Sigmoid colon (tissue), 6 donors: ENCODE measurements at regions not wholly inside any gene's neighbourhood (a gene's known extent, or its start where the extent isn't known, plus 50 kb on each side); places are given as distances from the start of the nearest gene placed in this dataset.
"Not testable (repeated sequence)": the region's sequence is repeated elsewhere in the genome, so short reads cannot be mapped to it uniquely, and the experiment has no call there.

Source experiments
- DNase-seq: peaks from one replicate; pipeline ENCODE4 v3.0.0-alpha.2; 2019
- H3K27ac ChIP-seq, 4 donors: fragments of 200-600 bp; sonication (generic); one replicate each; pipeline ENCODE4 v1.5.1; 2016 to 2019; ENCODE audit warnings: mild to moderate bottlenecking in 1 of 4
- H3K27me3 ChIP-seq, 3 donors: fragments of 200-600 bp; sonication (generic); one replicate each; pipeline ENCODE4 v1.5.1; 2019; ENCODE audit warnings: mild to moderate bottlenecking in 1 of 3
- H3K36me3 ChIP-seq, 4 donors: fragments of 200-600 bp; sonication (generic); one replicate each; pipeline ENCODE4 v1.5.1; 2016 to 2019
- H3K4me1 ChIP-seq, 4 donors: fragments of 200-600 bp; sonication (generic); one replicate each; pipeline ENCODE4 v1.5.1; 2017 to 2019
- H3K4me3 ChIP-seq, 4 donors: fragments of 200-600 bp; sonication (generic); one replicate each; pipeline ENCODE4 v1.5.1; 2017 to 2019; ENCODE audit warnings: mild to moderate bottlenecking in 2 of 4, moderate library complexity in 1 of 4
- H3K9me3 ChIP-seq, 4 donors: fragments of 200-600 bp in 3 of 4; sonication (generic) in 3 of 4; one replicate each; pipeline versions ENCODE4 v1.5.1 to v1.6.1; 2013 to 2019
- CTCF ChIP-seq, 4 experiments: fragments of 450-650 bp in 3 of 4; fragments of 200-600 bp in 1 of 4; IDR thresholded peaks; one replicate each; pipeline ENCODE4 v1.5.1; 2016 to 2019; ENCODE audit warnings: antibody characterized with exemption in 4 of 4, mild to moderate bottlenecking in 3 of 4, moderate library complexity in 2 of 4
- EP300 ChIP-seq, 4 donors: sonication (generic); formaldehyde crosslinking; IDR thresholded peaks; one replicate each; pipeline ENCODE4 v1.6.1; 2017; ENCODE audit warnings: antibody characterized with exemption in 4 of 4
- POLR2A ChIP-seq, 2 donors: fragments of 450-650 bp; IDR thresholded peaks; one replicate each; pipeline ENCODE4 v1.6.1; 2016; ENCODE audit warnings: antibody characterized with exemption in 2 of 2, mild to moderate bottlenecking in 2 of 2, moderate library complexity in 2 of 2
- POLR2AphosphoS5 ChIP-seq, 4 donors: sonication (generic); formaldehyde crosslinking; IDR thresholded peaks; one replicate each; pipeline ENCODE4 v1.6.1; 2017; ENCODE audit warnings: antibody characterized with exemption in 4 of 4
- whole genome bisulfite sequencing, 2 donors: extraction: QIAGEN DNeasy Blood & Tissue Kit; methylation state at CpG; one replicate each; pipeline ENCODE4 v1.1.7; 2013; 5-methylcytosine and 5-hydroxymethylcytosine counted together
- intact Hi-C: fragments of 100-400 bp; cut with DNase I; formaldehyde crosslinking; loops from one replicate; pipeline ENCODE4 v1.15.1; 2023
- donor health status: healthy with polysubstance abuse.
- donor health status: healthy.

- 84 to 94% methylated on average over 1 of the region's 1 CpG for WGBS, 2 donors
- intact Hi-C loops, result no loop called here
- no peak for DNase-seq
- H3K9me3 ChIP-seq, result no peaks in the 10 kb centered on the region
- no peaks in the 10 kb centered on the region for H3K27me3 ChIP-seq
- H3K27ac ChIP-seq, result no peak overlapping the region
- no peak overlapping the region for H3K4me3 ChIP-seq
- no peak for TF ChIP-seq POLR2A (IDR thresholded peaks at IDR 0.05)
- no peak for TF ChIP-seq CTCF (IDR thresholded peaks at IDR 0.05)
- no peak for TF ChIP-seq POLR2AphosphoS5 (IDR thresholded peaks at IDR 0.05)
- TF ChIP-seq EP300 (IDR thresholded peaks at IDR 0.05), result no peak
- no peaks in the 10 kb centered on the region for H3K36me3 ChIP-seq
- no peaks in the 10 kb centered on the region for H3K4me1 ChIP-seq
These were observed 217.9 kb upstream of the POU1F1 start for GRCh38 chr3:87494264-87494663.

- intact Hi-C loops, result no loop called here
- Histone ChIP-seq H3K36me3 (no peaks in the 10 kb centered on the region), H3K4me3 (no peak overlapping the region), H3K9me3 (no peaks in the 10 kb centered on the region), H3K27ac (no peak overlapping the region), H3K27me3 (no peaks in the 10 kb centered on the region), H3K4me1 (no peaks in the 10 kb centered on the region)
- 90 to 92% methylated on average over 2 of the region's 2 CpGs for WGBS, 2 donors
- DNase-seq, result no peak
- TF ChIP-seq POLR2AphosphoS5 (IDR thresholded peaks at IDR 0.05) (no peak), POLR2A (IDR thresholded peaks at IDR 0.05) (no peak)
These were observed 215.5 kb upstream of the POU1F1 start for GRCh38 chr3:87491843-87492242.

DNA sequence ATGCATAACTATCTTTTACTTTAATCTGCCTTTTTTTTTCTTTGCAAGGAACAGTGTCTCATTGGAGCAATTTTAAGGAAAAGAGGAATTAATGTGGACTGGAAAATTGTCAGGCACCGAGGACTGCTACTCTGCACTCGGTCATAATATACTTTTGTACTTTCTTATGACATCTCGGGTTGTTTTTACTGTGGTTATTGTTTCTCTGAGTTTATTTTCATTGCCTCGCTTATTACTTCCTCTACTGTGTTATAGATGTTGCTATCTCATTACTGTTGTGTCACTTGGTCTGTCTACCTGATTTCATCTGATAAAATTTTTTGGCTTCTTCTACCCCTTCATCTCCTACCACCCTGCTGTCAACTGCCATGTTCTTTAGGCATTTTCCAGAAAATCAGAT, 213.5 kb upstream of the POU1F1 start:
- 17 to 62% methylated on average over 4 of the region's 4 CpGs for WGBS, 2 donors

GRCh38 chr3:87488765-87489164, 212.4 kb upstream of the POU1F1 start:
- WGBS, 2 donors, result 77 to 78% methylated on average over 2 of the region's 2 CpGs
- intact Hi-C loops, result no loop called here
- Histone ChIP-seq H3K27ac (no peak overlapping the region), H3K27me3 (no peaks in the 10 kb centered on the region), H3K9me3 (no peaks in the 10 kb centered on the region), H3K4me3 (no peak overlapping the region), H3K36me3 (no peaks in the 10 kb centered on the region), H3K4me1 (no peaks in the 10 kb centered on the region)
- TF ChIP-seq EP300 (IDR thresholded peaks at IDR 0.05), result no peak
- no peak for TF ChIP-seq CTCF (IDR thresholded peaks at IDR 0.05)
- TF ChIP-seq POLR2A (IDR thresholded peaks at IDR 0.05), result no peak
- TF ChIP-seq POLR2AphosphoS5 (IDR thresholded peaks at IDR 0.05), result no peak
- no peak for DNase-seq

More for the DNA sequence above, 213.5 kb upstream of the POU1F1 start:
- DNase-seq, result no peak
- H3K36me3 ChIP-seq, result no peaks in the 10 kb centered on the region
- no peaks in the 10 kb centered on the region for H3K4me1 ChIP-seq
- no peak overlapping the region for H3K27ac ChIP-seq
- H3K4me3 ChIP-seq, result no peak overlapping the region
- intact Hi-C loops, result no loop called here
- H3K9me3 ChIP-seq, result no peaks in the 10 kb centered on the region
- TF ChIP-seq EP300 (IDR thresholded peaks at IDR 0.05), result no peak
- no peak for TF ChIP-seq POLR2AphosphoS5 (IDR thresholded peaks at IDR 0.05)
- TF ChIP-seq POLR2A (IDR thresholded peaks at IDR 0.05), result no peak
- TF ChIP-seq CTCF (IDR thresholded peaks at IDR 0.05), result no peak
- H3K27me3 ChIP-seq, result no peaks in the 10 kb centered on the region

DNA sequence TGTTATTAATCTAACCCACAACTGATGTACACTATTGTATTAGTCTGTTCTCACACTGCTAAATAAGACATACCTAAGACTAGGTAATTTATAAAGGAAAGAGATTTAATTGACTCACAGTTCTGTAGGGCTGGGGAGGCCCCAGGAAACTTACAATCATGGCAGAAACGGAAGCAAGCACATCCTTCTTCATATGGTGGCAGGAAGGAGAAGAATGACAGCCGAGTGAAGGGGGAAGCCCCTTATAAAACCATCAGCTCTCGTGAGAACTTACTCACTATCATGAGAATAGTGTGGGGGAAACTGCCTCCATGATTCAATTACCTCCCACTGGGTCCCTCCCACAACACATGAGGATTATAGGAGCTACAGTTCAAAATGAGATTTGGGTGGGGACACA, 210.3 kb upstream of the POU1F1 start:
- H3K36me3 ChIP-seq, H3K27ac ChIP-seq, H3K4me3 ChIP-seq, intact Hi-C loops, DNase-seq, H3K9me3 ChIP-seq, H3K27me3 ChIP-seq, H3K4me1 ChIP-seq: not testable (repeated sequence)
- 56 to 81% methylated on average over 3 of the region's 3 CpGs for WGBS, 2 donors

DNA sequence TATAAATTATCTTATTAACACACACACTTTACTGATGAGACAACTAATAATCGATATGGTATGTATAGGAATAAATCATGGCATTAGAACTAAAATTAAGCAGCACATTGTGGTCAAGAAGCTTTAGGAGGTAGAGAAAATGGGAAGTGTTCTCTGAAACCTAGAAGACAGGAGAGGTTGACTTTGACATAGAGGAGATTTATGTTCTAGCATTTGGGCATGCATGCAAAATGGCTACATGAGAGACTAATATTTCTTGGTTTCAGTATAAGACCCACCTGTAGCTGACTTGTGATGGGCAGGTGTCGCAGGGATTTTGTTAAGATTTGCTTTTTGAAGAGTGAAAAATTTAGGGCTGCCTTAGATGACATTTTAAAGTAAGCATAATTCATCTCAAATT, 209.7 kb upstream of the POU1F1 start:
- no peak for DNase-seq
- H3K27ac ChIP-seq, result no peak overlapping the region
- H3K36me3 ChIP-seq, result no peaks in the 10 kb centered on the region
- TF ChIP-seq CTCF (IDR thresholded peaks at IDR 0.05) (no peak), POLR2A (IDR thresholded peaks at IDR 0.05) (no peak), EP300 (IDR thresholded peaks at IDR 0.05) (no peak), POLR2AphosphoS5 (IDR thresholded peaks at IDR 0.05) (no peak)
- no peak overlapping the region for H3K4me3 ChIP-seq
- intact Hi-C loops, result no loop called here
- no peaks in the 10 kb centered on the region for H3K4me1 ChIP-seq
- H3K9me3 ChIP-seq, result no peaks in the 10 kb centered on the region
- WGBS, 2 donors, result 22 to 47% methylated on average over 2 of the region's 2 CpGs
- no peaks in the 10 kb centered on the region for H3K27me3 ChIP-seq
